ENCODE measurements at regions not wholly inside any gene's neighbourhood (a gene's known extent, or its start where the extent isn't known, plus 50 kb on each side); places are given as distances from the start of the nearest gene placed in this dataset.

DNA sequence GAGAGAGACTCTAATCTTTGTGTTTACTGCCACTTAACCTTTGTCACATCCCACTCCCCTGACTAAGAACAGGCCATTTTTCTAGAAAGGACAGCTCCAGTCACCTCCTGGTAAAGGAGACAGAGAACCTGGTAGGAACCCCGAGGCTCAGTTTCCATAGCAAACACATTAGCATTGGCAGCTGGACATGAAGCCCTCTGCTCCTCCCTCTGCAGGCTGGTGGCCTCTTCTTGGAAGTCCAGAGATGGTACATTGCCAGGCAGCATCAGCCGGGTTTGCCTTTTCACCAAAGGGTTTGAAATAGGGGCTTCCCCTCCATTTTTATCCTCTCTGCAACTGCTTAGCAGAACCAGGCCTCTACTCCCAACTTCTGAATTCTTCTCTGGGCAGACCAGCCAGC is 213.4 kb upstream of the SEMA6D start:
- TF ChIP-seq MAX (IDR thresholded peaks at IDR 0.05): no peak
- TF ChIP-seq EP300 (IDR thresholded peaks at IDR 0.05; ENCODE audit: borderline replicate concordance): no peak
- no peak for TF ChIP-seq CREB1 (IDR thresholded peaks at IDR 0.05; ENCODE audit: low read depth)
- TF ChIP-seq, protein P1, sequence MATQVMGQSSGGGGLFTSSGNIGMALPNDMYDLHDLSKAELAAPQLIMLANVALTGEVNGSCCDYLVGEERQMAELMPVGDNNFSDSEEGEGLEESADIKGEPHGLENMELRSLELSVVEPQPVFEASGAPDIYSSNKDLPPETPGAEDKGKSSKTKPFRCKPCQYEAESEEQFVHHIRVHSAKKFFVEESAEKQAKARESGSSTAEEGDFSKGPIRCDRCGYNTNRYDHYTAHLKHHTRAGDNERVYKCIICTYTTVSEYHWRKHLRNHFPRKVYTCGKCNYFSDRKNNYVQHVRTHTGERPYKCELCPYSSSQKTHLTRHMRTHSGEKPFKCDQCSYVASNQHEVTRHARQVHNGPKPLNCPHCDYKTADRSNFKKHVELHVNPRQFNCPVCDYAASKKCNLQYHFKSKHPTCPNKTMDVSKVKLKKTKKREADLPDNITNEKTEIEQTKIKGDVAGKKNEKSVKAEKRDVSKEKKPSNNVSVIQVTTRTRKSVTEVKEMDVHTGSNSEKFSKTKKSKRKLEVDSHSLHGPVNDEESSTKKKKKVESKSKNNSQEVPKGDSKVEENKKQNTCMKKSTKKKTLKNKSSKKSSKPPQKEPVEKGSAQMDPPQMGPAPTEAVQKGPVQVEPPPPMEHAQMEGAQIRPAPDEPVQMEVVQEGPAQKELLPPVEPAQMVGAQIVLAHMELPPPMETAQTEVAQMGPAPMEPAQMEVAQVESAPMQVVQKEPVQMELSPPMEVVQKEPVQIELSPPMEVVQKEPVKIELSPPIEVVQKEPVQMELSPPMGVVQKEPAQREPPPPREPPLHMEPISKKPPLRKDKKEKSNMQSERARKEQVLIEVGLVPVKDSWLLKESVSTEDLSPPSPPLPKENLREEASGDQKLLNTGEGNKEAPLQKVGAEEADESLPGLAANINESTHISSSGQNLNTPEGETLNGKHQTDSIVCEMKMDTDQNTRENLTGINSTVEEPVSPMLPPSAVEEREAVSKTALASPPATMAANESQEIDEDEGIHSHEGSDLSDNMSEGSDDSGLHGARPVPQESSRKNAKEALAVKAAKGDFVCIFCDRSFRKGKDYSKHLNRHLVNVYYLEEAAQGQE (IDR thresholded peaks at IDR 0.05; ENCODE audit: low read depth): no peak
- no peak for TF ChIP-seq FOXM1 (IDR thresholded peaks at IDR 0.05; ENCODE audit: borderline replicate concordance, low read depth)
- no peak for TF ChIP-seq RAD21 (IDR thresholded peaks at IDR 0.05; ENCODE audit: low read depth)
- no peak for TF ChIP-seq CEBPB (IDR thresholded peaks at IDR 0.05)
- TF ChIP-seq, protein P2, sequence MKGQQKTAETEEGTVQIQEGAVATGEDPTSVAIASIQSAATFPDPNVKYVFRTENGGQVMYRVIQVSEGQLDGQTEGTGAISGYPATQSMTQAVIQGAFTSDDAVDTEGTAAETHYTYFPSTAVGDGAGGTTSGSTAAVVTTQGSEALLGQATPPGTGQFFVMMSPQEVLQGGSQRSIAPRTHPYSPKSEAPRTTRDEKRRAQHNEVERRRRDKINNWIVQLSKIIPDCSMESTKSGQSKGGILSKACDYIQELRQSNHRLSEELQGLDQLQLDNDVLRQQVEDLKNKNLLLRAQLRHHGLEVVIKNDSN (IDR thresholded peaks at IDR 0.05): no peak
- no peak for TF ChIP-seq EGR1 (IDR thresholded peaks at IDR 0.05)
- no peak for TF ChIP-seq TCF12 (IDR thresholded peaks at IDR 0.05; ENCODE audit: low read depth)
- TF ChIP-seq TAF1 (IDR thresholded peaks at IDR 0.05; ENCODE audit: low read depth): no peak
- TF ChIP-seq NFIC (IDR thresholded peaks at IDR 0.05): no peak
- no peak for TF ChIP-seq ZBTB7A (IDR thresholded peaks at IDR 0.05; ENCODE audit: low read depth)
